ENCODE measurements at regions not wholly inside any gene's neighbourhood (a gene's known extent, or its start where the extent isn't known, plus 50 kb on each side); places are given as distances from the start of the nearest gene placed in this dataset.
"Not testable (repeated sequence)": the region's sequence is repeated elsewhere in the genome, so short reads cannot be mapped to it uniquely, and the experiment has no call there.

DNA sequence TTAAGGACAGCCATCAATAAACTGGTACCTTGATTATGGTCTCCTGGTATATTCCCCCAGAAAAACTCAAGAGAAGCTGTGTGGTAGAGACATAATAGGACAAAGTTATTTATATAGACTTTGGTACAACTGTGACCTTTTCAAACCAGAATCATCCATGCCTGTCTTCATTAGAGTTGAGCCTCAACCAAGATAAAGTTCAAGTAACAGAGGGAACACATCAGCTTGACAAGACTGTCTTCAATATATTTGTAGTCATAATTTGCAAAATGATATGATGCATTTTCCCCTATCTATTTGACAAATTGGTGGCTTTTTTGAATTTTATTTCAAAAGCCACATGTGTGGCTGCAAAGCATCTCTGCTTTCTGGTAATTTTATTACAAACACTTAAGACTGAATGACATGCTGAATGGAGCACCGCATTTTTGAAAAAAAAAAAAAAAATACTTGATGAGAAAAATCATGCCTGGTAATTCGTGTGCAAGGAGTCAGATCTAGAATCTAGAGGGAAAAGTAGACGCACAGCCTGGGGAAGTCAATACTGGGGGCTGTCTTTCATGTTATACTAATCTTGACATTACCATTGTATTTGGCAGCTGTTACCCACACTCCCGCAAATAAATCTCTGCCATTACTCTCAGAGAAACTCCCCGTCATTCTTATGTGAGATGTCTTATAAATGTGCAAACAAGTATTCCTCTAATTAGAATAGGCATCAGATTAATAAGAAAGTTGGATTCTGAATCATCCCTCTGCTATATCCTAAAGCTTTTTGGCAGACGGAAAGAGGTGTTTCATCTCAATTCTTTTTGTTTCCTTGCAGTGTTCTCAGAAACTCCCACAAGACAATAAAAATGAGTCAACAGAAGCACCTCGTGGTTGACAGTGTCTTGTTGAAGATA, 554.8 kb upstream of the CBLB start:
- DNase-seq: no peak

DNA sequence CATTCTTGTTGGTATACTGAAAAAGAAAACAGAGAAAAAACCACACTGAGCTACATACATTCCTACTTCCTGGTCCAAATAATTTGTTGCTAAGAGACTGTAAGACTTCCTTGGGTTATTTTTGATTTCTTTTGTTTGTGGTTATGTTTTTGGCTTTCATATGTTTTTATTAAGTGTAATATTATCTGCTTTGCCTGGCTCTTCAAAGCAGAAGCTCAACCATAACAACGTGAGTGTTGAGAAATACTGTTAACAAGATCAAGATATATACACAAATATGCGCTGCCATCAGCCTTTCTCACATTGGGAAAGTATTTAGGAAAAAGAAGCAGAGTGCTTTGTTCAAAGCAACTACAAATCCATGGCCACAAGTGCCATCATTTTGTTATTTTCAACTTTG, 556.2 kb upstream of the CBLB start:
- no peak for DNase-seq

DNA sequence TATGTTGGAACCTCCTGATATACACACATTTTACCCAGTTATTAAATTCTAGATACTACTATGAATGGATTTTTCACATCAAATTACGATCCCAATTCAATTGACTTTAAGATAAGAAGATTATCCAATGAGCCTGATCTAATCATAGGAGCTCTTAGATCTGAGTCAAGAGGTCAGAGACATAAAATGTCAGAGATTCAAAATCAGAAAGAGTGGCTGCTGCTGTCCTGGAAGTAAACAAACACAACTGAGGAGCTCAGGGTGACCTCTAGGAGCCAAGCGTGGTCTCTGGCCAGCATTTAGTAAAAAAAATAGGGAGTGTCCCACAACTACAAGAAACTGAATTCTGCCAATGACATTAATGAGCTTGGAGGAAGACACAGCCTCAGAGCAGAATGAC, 557.1 kb upstream of the CBLB start:
- DNase-seq: no peak

DNA sequence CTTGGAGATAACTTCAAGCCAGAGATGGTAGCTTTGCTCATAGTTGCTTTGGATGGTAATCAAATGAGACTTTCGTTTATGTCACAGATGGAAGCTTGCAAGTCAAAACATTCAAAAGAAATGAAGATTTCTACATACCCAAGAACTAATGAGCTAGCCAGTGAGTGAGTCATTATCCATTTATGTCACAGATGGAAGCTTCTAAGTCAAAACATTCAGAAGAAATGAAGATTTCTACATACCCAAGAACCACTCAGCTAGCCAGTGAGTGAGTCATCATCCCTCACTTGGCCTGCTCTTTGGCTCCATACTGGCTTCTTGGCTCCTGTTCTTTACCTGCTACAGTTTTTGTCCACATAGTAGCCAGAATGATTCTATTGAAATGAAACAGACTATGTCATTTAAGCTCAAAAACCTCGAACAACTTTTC, 559.8 kb upstream of the CBLB start:
- DNase-seq: no peak

DNA sequence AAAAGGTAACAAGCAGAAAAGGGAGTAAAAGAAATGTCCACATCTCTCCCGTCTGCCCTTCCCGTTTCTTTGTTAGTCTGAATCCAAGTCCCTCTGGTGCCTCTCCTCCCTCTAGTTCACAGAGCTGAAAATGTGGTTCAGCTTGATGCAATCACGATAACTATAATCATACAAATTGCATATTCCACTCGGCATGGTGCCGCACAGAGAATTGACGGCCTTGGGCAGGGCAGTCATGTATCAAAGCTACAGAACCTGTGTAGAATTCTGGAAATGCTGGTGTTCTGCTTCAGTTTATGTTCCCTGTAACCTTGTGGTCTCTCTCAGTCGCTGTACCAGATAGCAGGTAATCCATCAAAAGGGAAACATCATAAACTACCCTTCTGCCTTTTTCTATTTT, 562.9 kb upstream of the CBLB start:
- DNase-seq: no peak

DNA sequence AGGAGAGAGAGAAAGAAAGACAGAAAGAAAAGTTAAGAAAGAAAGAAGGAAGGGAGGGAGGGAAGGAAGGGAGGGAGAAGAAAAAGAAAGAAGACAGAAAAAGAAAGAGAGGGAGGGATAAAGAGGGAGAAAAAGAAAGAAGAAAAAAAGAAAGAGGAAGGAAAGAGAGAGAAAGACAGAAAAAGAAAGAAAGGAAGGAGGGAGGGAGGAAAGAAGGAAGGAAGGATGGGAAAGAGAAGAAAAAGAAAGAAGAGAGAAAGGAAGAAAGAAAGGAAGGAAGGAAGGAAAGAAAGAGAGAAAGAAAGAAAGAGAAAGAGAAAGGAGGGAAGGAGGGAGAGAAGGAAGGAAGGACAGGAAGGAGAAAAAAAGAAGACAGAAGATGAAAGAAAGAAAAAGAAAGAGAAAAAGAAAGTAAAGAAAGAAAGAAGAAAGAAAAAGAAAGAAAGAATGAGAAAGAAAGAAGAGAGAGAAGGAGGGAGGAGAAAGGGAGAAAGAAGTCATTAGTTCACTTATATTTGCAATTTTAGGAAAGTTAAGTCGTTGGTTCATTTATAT, 567.2 kb upstream of the CBLB start:
- no peak for DNase-seq

DNA sequence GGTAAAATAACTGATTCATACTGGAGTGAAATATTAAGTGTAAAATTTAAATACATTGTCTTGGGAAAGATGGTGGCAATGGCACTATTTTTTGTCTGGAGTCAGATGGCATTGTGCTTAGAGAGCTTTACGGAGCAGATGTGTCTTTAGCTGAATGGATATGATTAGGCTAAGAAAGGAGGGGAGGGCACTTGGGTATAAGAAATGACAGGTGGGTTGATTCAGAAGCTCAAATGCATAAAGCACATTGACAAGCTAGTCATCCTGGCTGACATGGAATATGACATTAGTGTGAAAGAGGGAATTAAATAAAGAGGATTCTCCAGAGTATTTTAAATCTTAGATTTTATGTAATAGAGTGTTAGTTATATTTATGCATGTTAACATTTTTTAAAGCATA, 570.1 kb upstream of the CBLB start:
- no peak for DNase-seq

DNA sequence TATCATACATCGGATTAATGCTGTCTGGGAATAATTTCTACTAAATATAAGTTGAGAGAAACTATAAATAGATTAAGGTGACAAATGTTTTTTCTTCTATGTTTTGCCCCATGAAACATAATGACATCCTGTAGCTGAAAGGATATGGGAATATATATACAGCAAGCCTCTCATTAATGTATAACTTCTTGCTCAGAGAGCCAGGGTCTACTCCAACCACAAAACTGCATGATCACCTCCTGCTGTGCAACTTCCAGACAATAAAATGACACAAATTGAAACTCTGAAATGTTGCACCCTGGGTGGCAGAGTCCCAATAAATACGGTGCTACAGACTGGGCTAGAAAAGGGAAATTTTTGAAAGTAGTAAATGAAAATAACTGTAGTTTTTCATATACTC, 571.9 kb upstream of the CBLB start:
- DNase-seq: no peak

DNA sequence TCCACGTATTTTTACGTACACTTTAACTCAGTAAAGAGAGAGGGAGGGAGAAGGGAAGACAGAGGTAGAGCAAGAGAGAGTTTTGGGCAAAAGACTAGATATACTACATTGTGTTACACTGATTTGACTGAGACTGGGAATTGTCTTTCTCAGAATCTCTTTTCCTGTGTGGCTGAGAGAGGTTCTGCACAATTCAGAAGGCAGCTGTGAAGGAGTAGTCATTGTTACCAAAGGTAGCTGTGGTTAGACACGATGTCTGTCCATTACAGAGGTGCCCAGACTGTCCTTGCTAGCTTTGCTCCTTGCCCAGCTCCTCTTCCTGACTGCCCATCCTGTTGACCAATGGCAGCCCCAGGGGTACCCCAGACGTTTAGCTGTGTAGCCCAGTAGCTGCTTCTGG, 577.5 kb upstream of the CBLB start:
- no peak for DNase-seq

DNA sequence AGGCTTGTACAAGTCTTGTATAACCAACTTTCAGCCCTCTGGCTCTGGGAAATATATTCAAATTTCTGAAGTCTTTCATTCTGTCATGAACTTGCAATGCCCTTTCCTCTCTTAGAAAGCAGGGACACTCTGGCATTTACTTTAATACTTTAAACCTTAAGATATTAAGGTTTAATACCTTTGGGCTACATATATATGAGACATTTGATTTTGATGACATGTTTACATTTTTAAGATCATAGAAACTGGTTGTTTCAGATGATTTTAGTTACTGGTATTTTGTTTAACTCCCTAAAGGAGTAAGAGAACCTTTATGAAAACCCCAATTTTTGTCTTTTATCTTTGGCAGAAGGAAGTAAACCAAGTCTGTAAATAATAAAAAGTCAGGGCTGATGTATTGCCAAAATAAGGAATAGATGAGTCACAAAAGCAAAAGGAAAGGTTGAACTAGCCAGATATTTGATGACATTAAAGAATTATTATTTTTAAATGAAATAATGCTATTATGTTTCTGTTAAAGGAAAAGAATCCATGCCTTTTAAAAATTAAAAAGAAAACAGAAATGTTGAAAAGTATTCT, 579.0 kb upstream of the CBLB start:
- DNase-seq: no peak

DNA sequence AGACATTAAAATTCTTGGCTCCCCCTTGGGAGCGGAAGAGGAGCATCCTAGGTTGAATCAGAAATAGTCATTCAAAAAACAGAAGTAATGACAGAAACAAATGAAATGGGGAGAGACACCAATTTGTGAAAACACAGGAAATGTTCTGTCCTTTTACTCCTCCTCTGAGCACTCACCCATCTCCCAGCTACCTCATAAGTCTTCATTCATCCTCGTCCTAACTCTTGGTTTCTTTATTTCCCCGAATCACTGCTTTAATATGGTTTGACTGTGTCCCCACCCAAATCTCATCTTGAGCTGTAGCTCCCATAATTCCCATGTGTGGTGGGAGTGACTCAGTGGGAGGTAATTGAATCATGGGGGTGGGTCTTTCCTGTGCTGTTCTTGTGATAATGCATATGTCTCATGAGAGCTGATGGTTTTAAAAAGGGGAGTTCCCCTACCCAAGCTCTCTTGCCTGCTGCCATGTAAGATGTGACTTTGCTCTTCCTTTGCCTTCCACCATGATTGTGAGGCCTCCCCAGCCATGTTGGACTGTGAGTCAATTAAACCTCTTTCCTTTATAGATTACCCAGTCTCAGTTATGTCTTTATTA, 579.7 kb upstream of the CBLB start:
- not testable (repeated sequence) for DNase-seq

DNA sequence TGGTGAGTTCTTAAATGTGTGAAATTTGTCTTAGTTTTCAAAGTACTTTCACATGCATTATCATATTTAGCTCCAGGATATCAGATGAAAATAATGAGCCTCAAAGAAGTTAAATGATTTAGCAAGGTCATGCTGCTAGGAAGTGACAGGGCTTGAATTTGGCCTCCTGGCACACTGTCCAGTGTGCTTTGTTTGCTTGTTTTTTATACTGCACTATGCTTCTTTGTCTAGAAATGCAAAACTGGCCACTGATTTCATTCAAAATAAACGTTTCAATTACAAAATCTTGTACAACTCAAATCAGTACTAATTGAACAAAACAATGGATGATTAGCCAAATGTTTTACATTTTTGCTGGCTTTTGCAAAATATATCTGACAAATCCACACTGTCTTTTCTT, 583.3 kb upstream of the CBLB start:
- no peak for DNase-seq

DNA sequence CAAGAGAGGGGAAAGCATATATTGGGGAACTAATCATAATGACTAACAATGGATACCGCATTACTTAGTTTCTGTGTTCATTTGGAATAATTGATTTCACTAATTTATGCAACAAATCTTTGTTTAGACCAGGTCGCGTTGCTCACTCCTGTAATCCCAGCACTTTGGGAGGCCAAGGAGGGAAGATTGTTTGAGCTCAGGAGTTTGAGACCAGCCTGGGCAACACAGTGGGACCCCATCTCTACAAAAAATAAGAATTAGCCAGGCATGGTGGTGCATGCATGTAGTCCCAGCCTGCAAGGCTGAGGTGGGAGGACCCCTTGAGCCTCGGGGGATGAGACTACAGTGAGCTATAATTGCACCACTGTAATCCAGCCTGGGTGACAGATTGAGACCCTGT, 585.7 kb upstream of the CBLB start:
- no peak for DNase-seq

DNA sequence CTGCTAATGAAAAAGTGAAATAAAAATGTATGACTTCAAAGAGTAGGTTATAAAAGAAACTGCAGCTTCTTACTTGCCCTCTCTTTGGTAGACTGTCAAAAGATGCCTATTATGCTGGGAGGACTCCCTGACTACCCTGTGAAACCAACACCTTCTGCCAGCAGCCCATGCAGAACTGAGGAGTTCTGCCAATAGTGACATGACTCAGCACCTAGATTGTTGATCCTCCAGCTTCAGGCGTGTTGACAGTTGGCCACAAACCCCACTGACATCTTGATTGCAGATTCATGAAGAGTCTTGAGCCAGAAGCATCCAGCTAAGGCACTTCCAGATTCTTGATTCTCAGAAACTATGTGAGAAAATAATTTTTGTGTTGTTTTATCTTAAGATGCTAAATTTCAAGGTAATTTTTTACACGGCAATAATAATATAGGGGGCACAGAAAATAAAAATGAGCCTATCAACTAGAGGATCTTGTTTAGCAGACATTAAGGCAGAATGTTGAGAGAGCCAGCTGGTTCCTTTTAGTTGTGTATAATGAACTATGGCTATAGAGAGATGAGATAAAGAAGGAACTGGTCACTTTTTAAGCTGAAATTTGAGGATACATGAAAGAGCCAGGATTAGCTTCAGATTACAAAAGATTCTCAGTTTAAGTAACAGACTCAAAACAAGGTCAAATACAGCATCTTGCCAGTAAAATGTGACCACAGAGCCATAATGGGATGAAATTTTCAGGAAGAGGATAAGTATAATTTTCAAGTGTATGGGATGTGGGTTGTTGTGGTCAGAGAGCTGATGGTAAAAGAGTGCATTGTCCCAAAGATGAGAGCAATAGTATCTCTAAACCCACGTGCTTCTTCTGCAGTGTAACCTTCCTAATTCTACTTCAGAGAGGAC, 588.7 kb upstream of the CBLB start:
- DNase-seq: peak; percentile 20

DNA sequence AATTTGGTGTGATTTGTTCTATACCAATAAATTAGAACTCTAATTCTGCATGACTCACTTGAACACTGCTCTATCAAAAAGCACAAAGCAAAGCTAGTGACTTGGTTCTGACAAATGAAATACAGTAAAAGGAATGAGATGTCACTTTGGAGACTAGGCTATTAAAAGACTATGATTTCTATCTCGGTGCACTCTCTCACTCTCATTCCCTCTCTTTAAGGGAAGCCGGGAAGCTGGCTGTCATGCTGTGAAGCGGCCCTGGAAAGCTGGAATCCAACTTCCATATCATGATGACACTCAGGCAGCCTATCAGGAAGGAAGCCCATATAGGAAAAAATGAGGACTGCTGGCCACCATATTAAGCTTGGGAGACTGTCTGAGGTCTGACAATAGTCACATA, 590.1 kb upstream of the CBLB start:
- DNase-seq: no peak

DNA sequence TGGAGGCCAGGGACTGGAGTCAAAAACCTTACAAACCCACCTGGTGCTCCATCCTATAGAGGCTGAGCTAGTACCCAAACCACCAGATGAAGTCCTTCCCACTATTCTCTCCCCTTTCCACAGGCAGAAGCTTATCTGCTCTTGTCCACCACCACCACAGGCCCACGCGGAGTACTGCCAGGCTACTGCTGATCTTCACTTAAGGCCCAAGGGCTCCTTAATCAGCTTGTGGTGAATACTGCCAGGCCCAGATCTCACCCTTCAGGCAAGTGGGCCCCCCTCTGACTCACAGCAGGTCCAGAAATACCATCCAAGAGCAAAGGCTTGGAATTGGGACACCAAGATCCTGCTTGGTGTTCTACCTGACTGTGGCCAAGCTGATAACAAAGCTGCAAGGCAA, 598.1 kb upstream of the CBLB start:
- DNase-seq: no peak

DNA sequence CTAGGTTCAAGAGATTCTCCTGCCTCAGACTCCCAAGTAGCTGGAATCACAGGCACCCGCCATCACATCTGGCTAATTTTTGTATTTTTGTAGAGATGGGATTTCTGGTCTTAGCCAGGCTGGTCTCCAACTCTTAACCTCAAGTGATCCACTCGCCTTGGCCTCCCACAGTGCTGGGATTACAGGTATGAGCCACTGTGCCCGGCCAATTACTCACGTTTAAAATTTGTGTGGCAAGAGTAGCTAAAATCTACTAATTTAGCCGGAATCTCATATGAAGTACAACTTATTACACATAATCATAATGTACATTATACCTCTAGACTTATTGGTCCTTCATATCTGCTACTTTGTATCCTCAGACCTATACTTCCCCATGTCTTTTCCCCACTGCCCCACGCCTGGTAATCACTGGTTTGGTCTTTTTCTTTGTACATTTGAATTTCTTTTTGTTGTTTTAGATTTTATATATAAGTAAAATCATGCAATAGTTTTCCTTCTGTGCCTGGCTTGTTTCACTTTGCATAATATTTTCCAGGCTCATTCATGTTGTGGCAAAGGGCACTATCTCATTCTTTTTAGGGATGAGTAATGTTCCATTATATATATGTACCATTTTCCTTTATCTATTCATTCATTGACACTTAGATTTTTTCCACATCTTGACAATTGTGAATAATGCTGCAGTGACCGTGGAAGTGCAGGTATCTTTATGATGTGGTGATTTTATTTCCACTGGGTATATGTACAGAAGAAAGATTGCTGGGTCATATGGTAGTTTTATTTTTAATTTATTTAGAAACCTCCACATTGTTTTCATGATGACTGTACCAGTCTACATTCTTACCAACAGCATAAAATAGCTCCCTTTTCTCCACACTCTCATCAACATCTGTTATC, 605.0 kb upstream of the CBLB start:
- DNase-seq: no peak

DNA sequence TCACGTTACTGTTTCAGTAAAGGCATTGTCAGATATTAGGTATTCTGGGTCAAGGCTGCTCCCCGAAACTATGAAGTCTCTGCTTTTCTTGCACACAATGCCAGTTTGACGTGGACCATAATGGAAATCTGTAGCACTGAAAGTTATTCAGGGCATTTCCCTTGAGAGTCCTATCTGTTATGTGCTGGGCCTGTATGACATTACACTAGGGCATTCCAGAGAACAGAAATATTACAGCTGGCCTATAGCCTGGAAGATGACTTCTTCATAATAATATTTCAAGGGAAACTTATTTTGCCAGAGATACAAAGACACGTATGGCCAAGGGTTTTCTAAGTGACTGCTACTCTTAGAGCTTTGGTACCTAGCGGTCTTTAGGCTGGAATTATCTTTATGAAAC, 613.6 kb upstream of the CBLB start:
- DNase-seq: no peak

DNA sequence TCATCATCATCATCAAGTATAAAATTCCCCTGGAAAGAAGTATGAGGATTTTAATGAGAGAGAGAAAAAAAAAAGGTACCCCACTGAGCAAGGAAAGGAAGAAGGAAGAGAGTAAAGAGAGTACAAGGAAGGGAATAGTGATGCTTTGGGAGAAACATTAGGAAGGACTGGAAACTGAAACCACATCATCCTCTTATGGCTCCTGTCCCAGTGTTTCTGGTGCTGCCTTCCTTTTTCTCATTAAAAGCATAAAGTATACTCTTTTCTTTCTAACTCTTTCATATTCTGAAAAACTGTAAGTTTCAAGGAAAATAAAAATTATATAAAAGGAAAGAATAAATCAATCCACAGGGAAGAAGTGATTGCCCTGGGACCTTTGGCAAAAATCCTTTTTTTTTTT, 616.4 kb upstream of the CBLB start:
- DNase-seq: no peak

DNA sequence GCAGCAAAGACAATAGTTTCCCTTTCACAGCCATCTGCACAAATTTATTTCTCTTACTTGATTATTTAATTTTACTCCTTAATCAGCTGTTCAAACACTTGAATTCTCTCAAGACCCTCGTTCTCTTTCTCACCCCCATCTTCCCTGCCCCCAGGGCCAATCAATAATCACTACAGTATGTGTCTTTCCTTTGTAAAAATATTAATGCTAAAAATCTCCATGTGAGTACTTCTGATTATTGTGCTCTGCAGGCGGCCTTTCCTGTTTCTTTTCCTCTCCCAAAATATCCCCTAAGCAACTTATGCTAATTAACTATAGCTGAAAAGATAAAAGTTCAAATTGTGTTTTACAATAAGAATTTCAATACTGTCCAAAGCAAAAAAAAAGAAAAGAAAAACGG, 617.0 kb upstream of the CBLB start:
- no peak for DNase-seq

DNA sequence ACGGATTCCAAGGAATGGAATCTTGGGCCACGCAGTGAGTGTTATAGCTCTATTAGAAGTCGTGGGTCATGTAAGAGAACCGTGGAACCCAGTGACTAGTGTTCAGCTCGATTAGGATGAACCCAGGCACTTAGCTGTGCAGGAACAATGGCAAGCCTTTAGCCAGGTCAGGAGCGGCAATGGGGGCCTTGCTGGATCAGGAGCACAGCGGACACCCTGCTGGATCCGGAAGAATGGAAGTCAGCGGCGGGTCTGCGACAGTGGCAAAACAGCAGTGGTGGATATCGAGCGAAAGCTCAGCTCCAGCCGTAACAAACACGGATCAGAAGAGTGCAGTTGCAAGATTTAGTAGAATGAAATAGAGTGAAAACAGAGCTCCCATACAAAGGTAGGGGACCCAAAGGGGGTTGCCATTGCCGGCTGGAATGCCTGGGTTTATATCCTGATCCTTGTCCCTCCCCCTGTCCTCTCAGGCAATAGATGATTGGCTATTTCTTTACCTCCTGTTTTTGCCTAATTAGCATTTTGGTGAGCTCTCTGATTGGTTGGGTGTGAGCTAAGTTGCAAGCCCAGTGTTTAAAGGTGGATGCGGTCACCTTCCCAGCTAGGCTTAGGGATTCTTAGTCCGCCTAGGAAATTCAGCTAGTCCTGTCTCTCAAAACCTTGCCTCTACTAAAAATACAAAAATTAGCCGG, 618.3 kb upstream of the CBLB start:
- not testable (repeated sequence) for DNase-seq

Measured in GF-D8 (cell line).